ENCODE measurements at regions not wholly inside any gene's neighbourhood (a gene's known extent, or its start where the extent isn't known, plus 50 kb on each side); places are given as distances from the start of the nearest gene placed in this dataset.

- no peak overlapping the region for H3K27ac ChIP-seq (ENCODE audit: insufficient read depth, low read depth, low read length)
- ChIA-PET CTCF (no interaction called here), POLR2A (no interaction called here)
- H3K4me3 ChIP-seq (replicated peaks in 1 of 3; ENCODE audit: insufficient read depth in 1 of 3, low read depth in 1 of 3, low read length in 3 of 3) = no peak overlapping the region
- no peaks in the 10 kb centered on the region for H3K27me3 ChIP-seq (ENCODE audit: control insufficient read depth in 2 of 2, insufficient read depth in 2 of 2, low read length in 2 of 2)
- dilution Hi-C loops (cut with MboI; ENCODE audit: extremely low pct_ligation_motif_present, low sequenced_read_pairs) (no loop called here), intact Hi-C loops (cut with micrococcal nuclease) (no loop called here)
- DNase-seq (ENCODE audit: low read depth, low spot score) (no peak), FAIRE-seq (no peak)
- no peaks in the 10 kb centered on the region for H3K9me3 ChIP-seq (replicated peaks; ENCODE audit: control insufficient read depth, insufficient read depth, low read length)
- H3K79me2 ChIP-seq (ENCODE audit: control insufficient read depth, insufficient read depth, low read length) = no peaks in the 10 kb centered on the region
- no peaks in the 10 kb centered on the region for H3K9me1 ChIP-seq (replicated peaks; ENCODE audit: control insufficient read depth, extremely low read depth, insufficient read depth, low read length)
- TF ChIP-seq FOS (IDR thresholded peaks at IDR 0.05; ENCODE audit: borderline replicate concordance, insufficient read depth, low read length) (no peak), JUN (IDR thresholded peaks at IDR 0.05; ENCODE audit: borderline replicate concordance, insufficient read depth, insufficient read length, low read depth) (no peak), GATA2 (IDR thresholded peaks at IDR 0.05; ENCODE audit: insufficient read depth, insufficient read length, low read depth, low read length) (no peak), MYC (IDR thresholded peaks at IDR 0.05; ENCODE audit: low read depth, low read length) (no peak), POLR2AphosphoS5 (IDR thresholded peaks at IDR 0.05; ENCODE audit: insufficient read depth, low read depth, low read length) (no peak), EZH2 (IDR thresholded peaks at IDR 0.05; ENCODE audit: borderline replicate concordance, low read depth, low read length, severe bottlenecking) (no peak), POLR2A (IDR thresholded peaks at IDR 0.05; ENCODE audit: low read depth, low read length) (no peak)
- TF ChIP-seq, protein P1, sequence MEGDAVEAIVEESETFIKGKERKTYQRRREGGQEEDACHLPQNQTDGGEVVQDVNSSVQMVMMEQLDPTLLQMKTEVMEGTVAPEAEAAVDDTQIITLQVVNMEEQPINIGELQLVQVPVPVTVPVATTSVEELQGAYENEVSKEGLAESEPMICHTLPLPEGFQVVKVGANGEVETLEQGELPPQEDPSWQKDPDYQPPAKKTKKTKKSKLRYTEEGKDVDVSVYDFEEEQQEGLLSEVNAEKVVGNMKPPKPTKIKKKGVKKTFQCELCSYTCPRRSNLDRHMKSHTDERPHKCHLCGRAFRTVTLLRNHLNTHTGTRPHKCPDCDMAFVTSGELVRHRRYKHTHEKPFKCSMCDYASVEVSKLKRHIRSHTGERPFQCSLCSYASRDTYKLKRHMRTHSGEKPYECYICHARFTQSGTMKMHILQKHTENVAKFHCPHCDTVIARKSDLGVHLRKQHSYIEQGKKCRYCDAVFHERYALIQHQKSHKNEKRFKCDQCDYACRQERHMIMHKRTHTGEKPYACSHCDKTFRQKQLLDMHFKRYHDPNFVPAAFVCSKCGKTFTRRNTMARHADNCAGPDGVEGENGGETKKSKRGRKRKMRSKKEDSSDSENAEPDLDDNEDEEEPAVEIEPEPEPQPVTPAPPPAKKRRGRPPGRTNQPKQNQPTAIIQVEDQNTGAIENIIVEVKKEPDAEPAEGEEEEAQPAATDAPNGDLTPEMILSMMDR (IDR thresholded peaks at IDR 0.05; ENCODE audit: extremely low read depth in 1 of 2, insufficient read depth in 1 of 2, low read depth in 1 of 2, low read length in 2 of 2) = no peak
- TF ChIP-seq, protein P2, sequence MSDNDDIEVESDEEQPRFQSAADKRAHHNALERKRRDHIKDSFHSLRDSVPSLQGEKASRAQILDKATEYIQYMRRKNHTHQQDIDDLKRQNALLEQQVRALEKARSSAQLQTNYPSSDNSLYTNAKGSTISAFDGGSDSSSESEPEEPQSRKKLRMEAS (IDR thresholded peaks at IDR 0.05; ENCODE audit: insufficient read depth, insufficient read length) = no peak
- H3K9ac ChIP-seq (replicated peaks; ENCODE audit: extremely low read depth, insufficient read depth, low read length) = no peak overlapping the region
- H2AFZ ChIP-seq (ENCODE audit: low read depth, low read length) = no peak overlapping the region
- H4K20me1 ChIP-seq (replicated peaks; ENCODE audit: control insufficient read depth, extremely low read depth, insufficient read depth, low read length) = no peaks in the 10 kb centered on the region
- BruUV-seq (replicated peaks) = no TSS peak
- H3K36me3 ChIP-seq (ENCODE audit: control insufficient read depth in 2 of 2, extremely low read depth in 1 of 2, insufficient read depth in 2 of 2, low read length in 2 of 2) = no peaks in the 10 kb centered on the region
- H3K4me2 ChIP-seq (ENCODE audit: insufficient read depth, low read length) = no peak overlapping the region
- H3K4me1 ChIP-seq (ENCODE audit: control insufficient read depth, extremely low read depth, insufficient read depth, low read length) = no peaks in the 10 kb centered on the region
These were observed 120.7 kb downstream of the TMEM18 start for GRCh38 chr2:556485-556884.

Measured in endothelial cell of umbilical vein (primary cell).